Daoy (cell line): ENCODE measurements at regions not wholly inside any gene's neighbourhood (a gene's known extent, or its start where the extent isn't known, plus 50 kb on each side); places are given as distances from the start of the nearest gene placed in this dataset.

Source experiments
- DNase-seq: peaks from one replicate; pipeline ENCODE4 v3.0.0-alpha.2; 2015; ENCODE audit warnings: low read depth

DNA sequence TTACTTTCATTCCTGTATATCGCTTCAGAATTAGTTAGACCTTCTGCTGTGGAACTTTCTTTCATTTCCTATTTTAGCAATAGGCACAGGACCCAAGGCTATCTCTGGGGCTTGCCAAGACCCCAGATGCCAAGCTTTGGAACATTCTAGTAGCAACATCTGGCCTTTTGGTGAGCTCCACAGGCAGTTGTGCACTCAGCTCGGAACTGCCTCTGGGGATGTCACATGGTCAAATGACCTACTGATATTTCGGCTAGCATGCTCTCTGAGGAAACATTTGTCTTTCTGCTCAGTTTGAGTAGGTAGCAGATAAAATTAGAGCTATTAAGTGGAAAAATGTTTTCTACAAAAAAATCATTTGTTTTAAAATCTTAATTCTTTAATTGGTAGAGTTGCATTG is 76.6 kb upstream of the ITGA4 start:
- no peak for DNase-seq

DNA sequence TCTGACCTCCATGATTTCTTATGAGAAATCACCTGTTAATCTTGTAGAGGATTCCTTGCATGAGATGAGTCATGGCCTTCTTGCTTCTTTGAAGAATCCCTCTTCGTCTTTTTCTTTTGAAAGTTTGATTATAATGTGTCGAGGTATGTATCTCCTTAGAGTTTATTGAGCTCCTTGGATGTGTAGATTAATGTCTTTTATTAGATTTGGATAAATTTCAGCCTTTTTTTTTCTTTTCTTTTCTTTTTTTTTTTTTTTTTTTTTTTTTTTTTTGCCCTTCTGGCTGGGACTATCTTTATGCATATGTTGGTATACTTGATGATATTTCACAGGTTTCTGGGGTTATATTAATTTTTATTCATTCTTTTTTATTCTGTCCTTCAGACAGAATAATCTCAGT is 72.3 kb upstream of the ITGA4 start:
- DNase-seq: no peak

DNA sequence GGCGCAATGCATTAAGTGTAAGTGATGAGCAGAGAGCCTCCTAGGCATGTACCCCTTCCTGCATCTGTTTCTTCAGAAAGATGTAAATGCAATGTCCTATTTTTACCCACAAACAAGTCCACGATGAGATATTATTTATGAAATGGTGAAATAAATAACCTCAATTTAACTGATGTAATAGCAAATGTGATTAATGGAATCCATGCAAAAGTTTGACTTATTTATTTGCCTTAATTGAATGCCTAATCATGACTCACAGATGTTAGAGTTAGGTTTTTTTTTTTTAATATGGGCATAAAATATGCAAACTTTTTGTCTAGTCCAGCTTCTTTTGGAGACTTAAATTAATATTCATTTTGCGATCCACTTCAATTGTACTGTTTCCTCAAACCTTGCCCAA is 67.7 kb upstream of the ITGA4 start:
- DNase-seq: no peak

DNA sequence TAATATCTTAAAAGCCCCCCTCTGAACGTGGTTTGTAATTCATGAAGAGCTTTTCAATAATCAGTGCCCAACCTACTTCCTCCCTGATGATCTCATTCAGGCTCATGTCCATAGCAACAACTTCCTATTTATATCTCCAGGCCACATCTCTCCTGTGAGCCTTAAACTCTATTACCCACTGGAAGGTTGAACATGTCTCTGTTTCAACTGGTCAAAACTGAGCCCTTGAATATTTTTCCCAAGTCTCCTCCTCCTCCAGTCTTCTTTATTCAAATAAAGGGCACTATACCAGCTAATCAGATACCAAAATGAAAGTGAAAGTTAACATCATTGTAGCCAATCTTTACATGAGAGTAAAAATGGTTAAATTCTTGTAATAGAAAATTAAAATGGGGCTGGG is 63.7 kb upstream of the ITGA4 start:
- DNase-seq: peak; percentile 70

DNA sequence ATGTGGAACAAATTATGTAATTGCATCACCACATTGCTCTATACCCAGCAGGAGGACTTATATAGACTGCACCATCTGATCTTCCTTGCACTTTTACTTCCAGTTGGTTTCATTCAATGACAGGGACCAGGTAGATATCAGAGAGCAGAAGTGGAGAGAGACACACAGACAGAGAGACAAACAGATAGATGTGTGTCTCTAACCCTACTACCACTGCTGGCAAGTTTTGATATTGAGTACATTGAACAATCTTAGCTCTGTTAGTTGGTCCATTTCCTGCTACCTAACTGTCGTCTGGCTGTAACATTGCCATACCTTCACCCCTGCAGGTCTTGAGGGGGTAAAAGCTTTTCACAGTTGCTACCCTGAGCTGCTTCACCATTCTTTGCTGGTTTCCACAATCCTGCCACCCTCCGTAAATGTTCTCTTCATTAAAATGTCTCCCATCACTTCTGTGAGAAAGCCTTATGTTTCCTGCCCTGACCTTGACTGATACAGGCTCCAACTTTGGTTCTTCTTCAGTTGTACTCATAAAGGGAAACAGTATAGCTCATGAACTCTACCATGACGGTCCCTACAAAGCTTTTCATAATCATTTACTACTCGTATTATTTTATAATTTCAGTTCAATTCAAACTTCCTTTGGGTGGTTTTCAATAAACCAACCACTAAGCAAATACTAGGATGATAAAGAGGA is 62.3 kb upstream of the ITGA4 start:
- DNase-seq: no peak

DNA sequence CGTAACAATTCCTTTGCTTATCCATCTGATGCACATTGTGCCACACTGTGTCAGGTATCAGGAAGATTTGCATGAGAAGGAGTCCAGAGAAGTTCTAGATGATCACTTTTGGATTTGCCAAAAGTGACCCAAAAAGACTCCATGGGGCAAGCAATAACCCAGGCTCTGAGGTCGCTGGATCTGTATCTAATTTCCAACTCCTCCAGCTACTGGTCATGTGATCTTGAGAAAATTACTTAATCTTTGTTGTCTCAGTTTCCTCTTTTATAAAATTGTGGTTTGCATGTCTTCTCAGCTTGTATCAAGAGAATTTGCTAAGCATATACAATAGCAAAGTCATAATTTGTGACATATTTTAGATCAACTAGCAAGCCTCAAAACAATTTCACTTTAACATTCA is 61.3 kb upstream of the ITGA4 start:
- DNase-seq: no peak

DNA sequence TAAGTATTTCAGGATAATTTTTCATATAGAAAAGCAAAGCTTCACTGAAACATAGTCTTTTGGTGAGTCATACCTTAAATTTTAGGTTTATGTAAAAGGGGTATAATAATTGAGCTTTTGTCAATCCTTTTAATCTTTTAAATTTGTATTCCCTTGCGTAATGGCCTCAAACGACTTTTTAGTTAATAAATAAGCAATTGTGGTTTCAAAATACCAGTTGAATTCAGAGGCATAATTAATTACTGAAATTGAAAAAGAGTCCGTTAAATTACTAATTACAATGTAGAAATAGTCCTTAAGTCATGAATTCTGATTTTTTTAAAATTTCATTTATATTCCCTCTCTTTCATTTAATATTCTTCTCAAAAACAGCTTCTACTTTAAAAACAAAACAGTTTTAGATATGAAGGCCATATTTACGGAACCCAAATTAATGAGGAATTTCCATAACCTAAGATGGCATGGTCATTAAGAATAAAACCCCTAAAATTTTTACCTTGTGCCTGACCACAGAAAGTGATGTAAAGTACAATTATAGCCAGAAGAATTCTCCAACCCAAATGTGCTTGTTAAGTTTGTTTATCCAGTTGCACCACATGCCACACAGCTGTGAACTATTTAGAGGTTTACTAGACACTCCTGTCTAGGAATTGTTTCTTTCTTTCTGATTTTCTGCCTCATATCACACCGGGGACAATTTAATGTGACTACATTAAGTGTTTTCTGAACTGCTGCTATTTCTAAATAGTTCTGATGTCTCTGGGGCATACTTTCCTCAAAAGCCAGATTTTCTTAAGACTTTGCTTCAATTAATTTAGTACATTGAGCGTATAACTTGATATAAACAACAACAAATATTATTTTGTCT is 60.7 kb upstream of the ITGA4 start:
- no peak for DNase-seq

DNA sequence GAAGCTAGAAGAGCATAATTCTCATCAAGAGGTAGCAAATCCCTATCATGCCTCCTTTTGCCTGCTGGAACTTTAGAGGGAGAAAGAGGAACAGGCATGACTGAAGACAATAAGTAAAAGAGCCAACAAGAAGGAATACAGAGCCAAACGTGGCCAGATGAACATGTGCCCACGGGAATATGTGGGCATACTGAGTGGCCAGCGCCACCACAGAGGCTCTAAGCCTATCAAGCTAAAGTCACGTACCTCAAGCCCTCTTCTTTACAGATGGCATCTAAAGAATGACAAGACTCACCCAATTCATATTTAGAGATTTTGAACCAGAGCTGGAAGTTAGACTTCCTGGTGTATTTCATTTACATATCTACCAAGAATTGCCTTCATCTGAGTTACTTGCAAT is 59.9 kb upstream of the ITGA4 start:
- no peak for DNase-seq

DNA sequence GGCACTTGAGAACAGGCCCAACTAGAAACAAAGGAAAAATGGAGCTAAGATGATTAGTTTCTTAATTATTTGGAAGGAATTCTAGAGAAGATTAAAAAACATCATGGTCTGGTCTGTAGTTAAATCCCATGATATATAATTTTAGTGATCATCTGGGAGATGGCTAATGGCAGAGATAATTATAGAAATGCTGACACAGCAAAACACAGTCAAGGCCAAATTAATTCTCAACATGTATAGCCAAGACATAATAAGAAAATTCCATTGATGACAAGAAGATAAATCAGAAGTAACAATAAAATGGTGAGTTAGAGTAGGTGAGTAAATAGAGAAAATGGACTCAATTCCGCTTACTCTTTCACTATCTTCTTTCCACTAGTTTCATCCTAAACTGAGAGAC is 59.2 kb upstream of the ITGA4 start:
- no peak for DNase-seq

DNA sequence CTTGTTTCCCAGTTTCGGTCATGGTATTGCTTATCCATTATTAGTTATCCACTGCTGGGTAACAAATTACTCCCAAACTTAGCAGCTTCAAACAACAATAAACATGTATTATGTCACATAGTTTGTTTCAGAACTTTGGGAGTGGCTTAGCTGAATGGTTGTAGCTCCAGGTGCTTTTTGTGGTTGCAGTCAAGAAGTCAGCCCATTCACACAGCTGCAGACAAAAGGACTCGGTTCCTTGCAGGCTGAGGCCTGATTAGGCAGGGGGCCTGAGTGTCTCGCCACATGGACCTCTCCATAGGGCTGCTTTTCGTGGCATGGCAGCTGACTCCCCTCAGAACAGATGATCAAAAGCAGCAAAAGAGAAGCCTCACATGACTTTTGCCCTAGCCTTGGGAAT is 58.2 kb upstream of the ITGA4 start:
- no peak for DNase-seq

DNA sequence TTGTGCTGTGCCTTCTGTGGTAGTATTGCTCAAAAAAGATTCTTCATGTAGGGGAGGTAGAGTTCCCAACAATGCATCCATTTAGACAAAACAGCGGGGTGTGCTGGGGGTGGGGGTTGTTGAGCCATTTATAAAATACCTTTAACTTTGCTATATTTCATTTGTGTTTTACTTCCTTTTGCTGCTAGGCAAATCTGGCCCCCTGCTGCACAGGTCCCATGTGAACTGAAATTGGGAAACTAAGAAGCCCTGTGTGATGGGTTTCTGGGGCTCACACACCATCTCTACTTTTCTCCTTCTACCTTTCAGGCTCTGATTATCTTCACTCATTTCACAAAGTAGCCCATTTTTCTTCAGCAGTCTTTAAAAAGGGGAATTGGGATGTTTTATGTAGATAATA is 52.7 kb upstream of the ITGA4 start:
- DNase-seq: no peak

DNA sequence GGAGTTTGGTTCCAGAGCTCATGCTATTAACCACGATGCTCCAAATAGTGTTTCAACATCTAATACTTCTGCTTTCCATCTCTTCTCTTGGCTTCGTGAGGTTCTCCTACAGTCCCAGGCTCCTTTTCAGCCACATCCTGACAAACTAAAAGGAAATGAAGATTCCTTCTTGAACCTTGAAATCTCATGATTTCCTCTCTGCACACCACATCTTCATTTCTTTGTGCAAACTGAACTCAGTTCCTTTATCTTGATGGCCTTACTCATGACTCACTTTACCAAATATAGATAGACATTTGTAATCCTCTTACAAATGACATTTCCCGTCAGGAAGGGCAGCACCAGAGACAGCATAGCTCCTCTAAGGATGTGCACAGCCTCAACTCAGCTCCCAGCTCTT is 50.0 kb upstream of the ITGA4 start:
- no peak for DNase-seq
